ENCODE measurements at regions not wholly inside any gene's neighbourhood (a gene's known extent, or its start where the extent isn't known, plus 50 kb on each side); places are given as distances from the start of the nearest gene placed in this dataset.

DNA sequence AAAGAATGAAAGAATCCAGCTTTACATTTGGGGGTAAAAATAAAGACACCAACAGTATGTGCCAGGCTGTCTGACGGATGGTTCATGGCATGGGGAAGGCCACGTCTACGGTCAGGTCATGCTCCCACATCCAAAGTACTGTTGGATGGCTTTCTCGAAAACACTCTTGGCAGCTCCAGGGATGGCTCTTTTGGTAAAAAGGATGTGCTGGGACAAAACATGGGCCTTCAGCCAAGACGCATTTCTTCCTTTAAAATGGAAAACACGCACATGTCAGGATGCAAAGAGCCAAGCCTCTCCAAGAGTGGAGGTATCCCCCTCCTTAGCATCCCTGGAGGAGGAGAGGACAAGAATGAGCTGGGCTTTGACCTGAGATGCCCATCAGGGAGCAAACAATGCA lies 376.5 kb upstream of the KLHL29 start:
- Histone ChIP-seq H3K4me1 (ENCODE audit: control insufficient read depth, insufficient read depth, low read length) (no peaks in the 10 kb centered on the region), H3K27me3 (ENCODE audit: control insufficient read depth, insufficient read depth, low read length) (no peaks in the 10 kb centered on the region), H3K9ac (ENCODE audit: low read length) (no peak overlapping the region), H3K4me3 (ENCODE audit: low read depth, low read length) (no peak overlapping the region), H3K27ac (ENCODE audit: low read depth, low read length) (no peak overlapping the region), H3K9me3 (ENCODE audit: control insufficient read depth, insufficient read depth, low read depth, low read length) (no peaks in the 10 kb centered on the region), H3K36me3 (ENCODE audit: control insufficient read depth, insufficient read depth, low read length) (no peaks in the 10 kb centered on the region)

GRCh38 chr2:23008951-23009350 lies 376.0 kb upstream of the KLHL29 start:
- Histone ChIP-seq H3K4me3 (ENCODE audit: low read depth, low read length) (no peak overlapping the region), H3K27ac (ENCODE audit: low read depth, low read length) (no peak overlapping the region), H3K27me3 (ENCODE audit: control insufficient read depth, insufficient read depth, low read length) (no peaks in the 10 kb centered on the region), H3K9ac (ENCODE audit: low read length) (no peak overlapping the region), H3K9me3 (ENCODE audit: control insufficient read depth, insufficient read depth, low read depth, low read length) (no peaks in the 10 kb centered on the region), H3K36me3 (ENCODE audit: control insufficient read depth, insufficient read depth, low read length) (no peaks in the 10 kb centered on the region), H3K4me1 (ENCODE audit: control insufficient read depth, insufficient read depth, low read length) (no peaks in the 10 kb centered on the region)

DNA sequence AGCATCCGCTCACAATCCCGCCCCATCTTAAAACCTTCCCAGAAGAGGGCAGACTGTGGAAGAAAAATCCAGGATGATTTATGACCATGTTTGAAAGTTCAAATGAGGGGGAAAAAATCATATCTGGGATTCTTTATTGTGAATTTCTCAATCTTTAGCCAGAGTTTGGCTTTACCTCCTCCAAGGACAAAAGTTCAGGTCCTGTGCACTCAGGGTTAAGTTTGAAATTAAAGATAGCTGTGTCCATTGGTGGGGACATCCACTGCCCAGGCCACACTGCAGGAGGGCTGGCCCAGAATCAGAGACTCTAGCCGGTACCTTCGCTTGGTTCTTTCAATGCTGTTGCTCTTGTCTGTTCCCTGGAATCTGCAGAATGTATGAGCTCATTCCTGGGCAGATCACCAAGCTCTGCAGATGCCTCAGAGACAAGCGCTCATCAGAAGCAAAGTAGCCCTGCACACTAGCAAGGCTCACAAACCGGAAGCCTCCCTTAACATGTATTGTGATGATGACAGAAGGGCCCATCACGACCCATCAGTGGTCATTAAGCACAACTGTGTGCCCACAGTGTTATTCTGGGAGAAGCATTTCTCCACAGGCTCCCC lies 375.3 kb upstream of the KLHL29 start:
- Histone ChIP-seq H3K4me1 (ENCODE audit: control insufficient read depth, insufficient read depth, low read length) (no peaks in the 10 kb centered on the region), H3K27ac (ENCODE audit: low read depth, low read length) (no peak overlapping the region), H3K36me3 (ENCODE audit: control insufficient read depth, insufficient read depth, low read length) (no peaks in the 10 kb centered on the region), H3K9ac (ENCODE audit: low read length) (no peak overlapping the region), H3K9me3 (ENCODE audit: control insufficient read depth, insufficient read depth, low read depth, low read length) (no peaks in the 10 kb centered on the region), H3K27me3 (ENCODE audit: control insufficient read depth, insufficient read depth, low read length) (no peaks in the 10 kb centered on the region), H3K4me3 (ENCODE audit: low read depth, low read length) (no peak overlapping the region)

DNA sequence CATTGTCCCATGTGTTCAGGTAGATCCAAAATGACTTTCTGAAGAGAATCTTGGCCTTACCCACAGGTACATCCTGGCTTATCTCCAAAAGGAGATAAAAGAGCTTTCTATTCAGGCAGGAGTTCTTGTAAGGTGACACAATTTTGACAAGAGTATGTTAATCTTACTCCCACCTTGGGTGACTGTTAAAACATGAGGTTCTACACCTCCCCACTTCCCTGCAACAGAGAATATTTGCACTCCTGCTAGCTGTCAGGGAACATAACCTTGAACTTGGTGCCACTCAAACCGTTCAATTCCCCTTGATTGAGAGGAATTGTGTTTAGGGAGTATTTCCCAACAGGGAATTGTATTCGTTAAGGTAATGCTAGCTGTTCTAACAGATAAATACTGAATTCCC lies 372.5 kb upstream of the KLHL29 start:
- no peaks in the 10 kb centered on the region for H3K4me1 ChIP-seq (ENCODE audit: control insufficient read depth, insufficient read depth, low read length)
- no peak overlapping the region for H3K4me3 ChIP-seq (ENCODE audit: low read depth, low read length)
- H3K27me3 ChIP-seq (ENCODE audit: control insufficient read depth, insufficient read depth, low read length): no peaks in the 10 kb centered on the region

GRCh38 chr2:23015651-23016200 lies 369.3 kb upstream of the KLHL29 start:
- no peak overlapping the region for H3K27ac ChIP-seq (ENCODE audit: low read depth, low read length)
- no peaks in the 10 kb centered on the region for H3K9me3 ChIP-seq (ENCODE audit: control insufficient read depth, insufficient read depth, low read depth, low read length)
- H3K4me3 ChIP-seq (ENCODE audit: low read depth, low read length): no peak overlapping the region
- no peaks in the 10 kb centered on the region for H3K27me3 ChIP-seq (ENCODE audit: control insufficient read depth, insufficient read depth, low read length)
- H3K36me3 ChIP-seq (ENCODE audit: control insufficient read depth, insufficient read depth, low read length): no peaks in the 10 kb centered on the region
- peaks cover 7% of the 10 kb centered on the region for H3K4me1 ChIP-seq (ENCODE audit: control insufficient read depth, insufficient read depth, low read length)
- H3K9ac ChIP-seq (ENCODE audit: low read length): no peak overlapping the region

More for the DNA sequence above, 372.5 kb upstream of the KLHL29 start:
- Histone ChIP-seq H3K9ac (ENCODE audit: low read length) (no peak overlapping the region), H3K27ac (ENCODE audit: low read depth, low read length) (no peak overlapping the region), H3K36me3 (ENCODE audit: control insufficient read depth, insufficient read depth, low read length) (no peaks in the 10 kb centered on the region), H3K9me3 (ENCODE audit: control insufficient read depth, insufficient read depth, low read depth, low read length) (no peaks in the 10 kb centered on the region)

DNA sequence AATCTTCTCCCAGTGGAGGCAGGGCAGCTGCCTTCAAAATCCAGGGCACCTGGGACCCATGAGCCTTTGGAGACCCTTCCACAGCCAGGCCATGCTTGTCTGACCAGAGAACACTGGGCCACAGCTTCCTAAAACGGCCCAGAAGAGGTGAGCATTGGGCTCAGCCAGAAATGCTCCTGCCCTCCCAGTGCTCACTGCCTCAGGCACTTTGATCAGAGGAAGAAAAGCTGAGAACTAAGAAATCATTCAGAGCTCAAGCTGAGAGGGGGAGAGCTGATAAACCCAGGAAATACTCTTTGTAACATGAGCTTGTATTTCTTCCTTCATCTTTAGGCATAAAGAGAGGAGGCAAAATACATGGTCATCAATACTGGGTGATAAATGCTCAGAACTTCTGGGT lies 365.5 kb upstream of the KLHL29 start:
- Histone ChIP-seq H3K4me3 (ENCODE audit: low read depth, low read length) (no peak overlapping the region), H3K36me3 (ENCODE audit: control insufficient read depth, insufficient read depth, low read length) (no peaks in the 10 kb centered on the region), H3K4me1 (ENCODE audit: control insufficient read depth, insufficient read depth, low read length) (peaks cover 12% of the 10 kb centered on the region), H3K27ac (ENCODE audit: low read depth, low read length) (no peak overlapping the region), H3K27me3 (ENCODE audit: control insufficient read depth, insufficient read depth, low read length) (no peaks in the 10 kb centered on the region), H3K9ac (ENCODE audit: low read length) (no peak overlapping the region), H3K9me3 (ENCODE audit: control insufficient read depth, insufficient read depth, low read depth, low read length) (no peaks in the 10 kb centered on the region)

DNA sequence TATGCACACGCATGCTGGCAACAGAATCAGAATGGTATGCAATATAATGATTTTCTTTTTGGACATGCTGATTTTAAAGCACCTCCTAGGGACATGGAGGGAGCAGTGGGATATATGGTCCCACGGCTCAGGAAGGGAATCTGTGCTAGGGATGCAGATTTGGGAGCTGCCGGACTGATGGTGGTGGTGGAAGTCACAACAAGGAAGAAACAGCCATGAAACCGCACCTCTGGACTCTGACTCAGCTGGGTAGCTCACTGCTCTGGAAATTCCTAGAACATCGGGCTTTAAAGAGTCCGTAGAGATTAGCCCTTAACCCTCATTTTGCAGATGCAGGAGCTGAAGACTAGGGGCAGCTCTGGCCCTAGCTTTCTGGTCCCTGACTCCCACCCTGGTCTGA lies 364.3 kb upstream of the KLHL29 start:
- no peaks in the 10 kb centered on the region for H3K36me3 ChIP-seq (ENCODE audit: control insufficient read depth, insufficient read depth, low read length)
- H3K4me3 ChIP-seq (ENCODE audit: low read depth, low read length): no peak overlapping the region
- no peak overlapping the region for H3K27ac ChIP-seq (ENCODE audit: low read depth, low read length)
- no peak overlapping the region for H3K9ac ChIP-seq (ENCODE audit: low read length)
- H3K9me3 ChIP-seq (ENCODE audit: control insufficient read depth, insufficient read depth, low read depth, low read length): no peaks in the 10 kb centered on the region
- H3K4me1 ChIP-seq (ENCODE audit: control insufficient read depth, insufficient read depth, low read length): peaks cover 12% of the 10 kb centered on the region
- H3K27me3 ChIP-seq (ENCODE audit: control insufficient read depth, insufficient read depth, low read length): no peaks in the 10 kb centered on the region

DNA sequence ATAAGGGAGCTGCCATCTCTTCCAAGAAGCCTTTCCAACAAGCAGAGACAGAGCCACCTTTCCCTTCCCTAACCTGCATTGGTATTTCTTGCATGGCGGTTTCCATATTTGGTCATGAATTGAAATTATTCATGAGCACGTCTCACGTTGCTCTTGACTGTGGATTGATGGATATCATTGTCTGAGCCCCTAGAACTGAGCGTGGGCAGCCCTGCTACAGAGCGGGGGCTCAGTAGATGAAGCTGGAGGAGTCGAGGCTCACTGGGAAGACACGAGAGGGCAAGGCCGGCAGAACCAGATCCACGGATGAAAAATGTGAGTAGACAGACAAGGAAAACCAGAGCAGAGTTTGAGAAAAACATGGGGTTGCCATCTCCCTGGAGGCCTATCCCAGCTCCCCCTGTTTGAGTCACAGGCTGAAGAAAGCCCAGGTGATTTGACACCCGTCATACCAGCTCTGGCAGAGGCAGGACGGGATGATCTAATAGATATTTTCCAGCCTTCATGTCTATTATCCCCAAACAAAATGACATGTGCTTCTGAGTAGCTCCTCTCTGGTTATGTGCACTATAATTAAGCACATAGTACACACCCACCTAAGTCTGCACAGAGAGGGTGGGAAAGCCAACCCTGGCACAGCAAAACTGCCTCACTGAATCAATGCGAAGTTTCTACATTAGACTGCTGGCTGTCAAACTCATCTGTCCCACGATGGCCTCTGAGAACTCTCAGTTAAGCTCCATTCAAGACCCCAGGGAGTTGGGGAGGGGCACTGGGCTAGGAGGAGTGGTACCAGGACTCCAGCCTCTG lies 363.5 kb upstream of the KLHL29 start:
- no peaks in the 10 kb centered on the region for H3K27me3 ChIP-seq (ENCODE audit: control insufficient read depth, insufficient read depth, low read length)
- no peak overlapping the region for H3K4me3 ChIP-seq (ENCODE audit: low read depth, low read length)
- peaks cover 12% of the 10 kb centered on the region for H3K4me1 ChIP-seq (ENCODE audit: control insufficient read depth, insufficient read depth, low read length)
- H3K36me3 ChIP-seq (ENCODE audit: control insufficient read depth, insufficient read depth, low read length): no peaks in the 10 kb centered on the region
- no peak overlapping the region for H3K27ac ChIP-seq (ENCODE audit: low read depth, low read length)
- H3K9ac ChIP-seq (ENCODE audit: low read length): no peak overlapping the region
- no peaks in the 10 kb centered on the region for H3K9me3 ChIP-seq (ENCODE audit: control insufficient read depth, insufficient read depth, low read depth, low read length)

GRCh38 chr2:23023722-23024121 lies 361.3 kb upstream of the KLHL29 start:
- no peak overlapping the region for H3K9ac ChIP-seq (ENCODE audit: low read length)
- H3K9me3 ChIP-seq (ENCODE audit: control insufficient read depth, insufficient read depth, low read depth, low read length): no peaks in the 10 kb centered on the region
- H3K27ac ChIP-seq (ENCODE audit: low read depth, low read length): no peak overlapping the region
- H3K27me3 ChIP-seq (ENCODE audit: control insufficient read depth, insufficient read depth, low read length): no peaks in the 10 kb centered on the region
- no peaks in the 10 kb centered on the region for H3K36me3 ChIP-seq (ENCODE audit: control insufficient read depth, insufficient read depth, low read length)
- H3K4me1 ChIP-seq (ENCODE audit: control insufficient read depth, insufficient read depth, low read length): peaks cover 12% of the 10 kb centered on the region
- H3K4me3 ChIP-seq (ENCODE audit: low read depth, low read length): no peak overlapping the region

DNA sequence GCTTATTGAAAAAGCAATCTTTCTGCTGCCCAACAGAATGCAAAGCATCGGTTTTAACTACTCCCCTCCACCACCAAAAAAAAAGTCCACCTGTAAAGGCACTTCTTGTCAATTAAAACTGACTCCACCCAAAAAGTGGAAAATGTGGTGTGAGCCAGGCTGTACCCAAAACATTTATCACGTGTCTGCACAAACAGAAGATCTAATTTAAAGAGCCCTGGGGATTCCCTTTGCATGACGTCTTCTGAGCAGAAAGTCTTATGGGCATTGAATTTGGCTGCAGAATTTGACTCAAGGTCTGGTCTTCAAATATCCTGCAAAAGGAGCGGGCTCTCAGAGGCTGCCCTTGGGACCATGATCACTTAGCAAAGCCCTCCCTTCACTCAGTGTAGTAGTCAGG lies 358.3 kb upstream of the KLHL29 start:
- peaks cover 5% of the 10 kb centered on the region; the same call in 1 of the 2 replicates for H3K4me1 ChIP-seq (ENCODE audit: control insufficient read depth, insufficient read depth, low read length)
- H3K9me3 ChIP-seq (ENCODE audit: control insufficient read depth, insufficient read depth, low read depth, low read length): no peaks in the 10 kb centered on the region
- no peak overlapping the region for H3K4me3 ChIP-seq (ENCODE audit: low read depth, low read length)
- H3K27ac ChIP-seq (ENCODE audit: low read depth, low read length): no peak overlapping the region
- H3K9ac ChIP-seq (ENCODE audit: low read length): no peak overlapping the region
- H3K27me3 ChIP-seq (ENCODE audit: control insufficient read depth, insufficient read depth, low read length): no peaks in the 10 kb centered on the region
- H3K36me3 ChIP-seq (ENCODE audit: control insufficient read depth, insufficient read depth, low read length): no peaks in the 10 kb centered on the region

- no peak overlapping the region for H3K9ac ChIP-seq (ENCODE audit: low read length)
- H3K27me3 ChIP-seq (ENCODE audit: control insufficient read depth, insufficient read depth, low read length): no peaks in the 10 kb centered on the region
- peaks cover 5% of the 10 kb centered on the region; the same call in 1 of the 2 replicates for H3K4me1 ChIP-seq (ENCODE audit: control insufficient read depth, insufficient read depth, low read length)
- no peaks in the 10 kb centered on the region for H3K9me3 ChIP-seq (ENCODE audit: control insufficient read depth, insufficient read depth, low read depth, low read length)
- no peak overlapping the region for H3K4me3 ChIP-seq (ENCODE audit: low read depth, low read length)
- H3K36me3 ChIP-seq (ENCODE audit: control insufficient read depth, insufficient read depth, low read length): no peaks in the 10 kb centered on the region
- H3K27ac ChIP-seq (ENCODE audit: low read depth, low read length): no peak overlapping the region; the same call in 1 of the 2 replicates
Observed at GRCh38 chr2:23027396-23027795, 357.6 kb upstream of the KLHL29 start.

Measured in HUES6 (cell line).